ENCODE measurements at regions not wholly inside any gene's neighbourhood (a gene's known extent, or its start where the extent isn't known, plus 50 kb on each side); places are given as distances from the start of the nearest gene placed in this dataset.

GRCh38 chr3:184647405-184647936, 64.4 kb downstream of the MAGEF1 start:
- ChIA-PET CTCF (interaction anchor here (1.9 kb wide), 1 partner anchor 86 kb away, joined by 5 read pairs; the partner anchor contains the start of gene EPHB3), POLR2A (no interaction called here)
- H3K27me3 ChIP-seq (ENCODE audit: control insufficient read depth in 2 of 2, insufficient read depth in 2 of 2, low read length in 2 of 2), result no peaks in the 10 kb centered on the region
- no peaks in the 10 kb centered on the region for H3K36me3 ChIP-seq (ENCODE audit: control insufficient read depth in 2 of 2, extremely low read depth in 1 of 2, insufficient read depth in 2 of 2, low read length in 2 of 2)
- intact Hi-C loops (cut with micrococcal nuclease) (no loop called here), dilution Hi-C loops (cut with MboI; ENCODE audit: extremely low pct_ligation_motif_present, low sequenced_read_pairs) (no loop called here)
- DNase-seq (ENCODE audit: low read depth, low spot score) (no peak), FAIRE-seq (no peak)
- H3K4me3 ChIP-seq (replicated peaks in 1 of 3; ENCODE audit: insufficient read depth in 1 of 3, low read depth in 1 of 3, low read length in 3 of 3), result no peak overlapping the region
- no TSS peak for BruUV-seq (replicated peaks)
- no peaks in the 10 kb centered on the region for H3K4me1 ChIP-seq (ENCODE audit: control insufficient read depth, extremely low read depth, insufficient read depth, low read length)
- no peak overlapping the region for H3K27ac ChIP-seq (ENCODE audit: insufficient read depth, low read depth, low read length)
- H3K4me2 ChIP-seq (ENCODE audit: insufficient read depth, low read length), result no peak overlapping the region
- no peak overlapping the region for H3K9ac ChIP-seq (replicated peaks; ENCODE audit: extremely low read depth, insufficient read depth, low read length)
- no peak overlapping the region for H2AFZ ChIP-seq (ENCODE audit: low read depth, low read length)
- no peaks in the 10 kb centered on the region for H3K79me2 ChIP-seq (ENCODE audit: control insufficient read depth, insufficient read depth, low read length)
- no peaks in the 10 kb centered on the region for H4K20me1 ChIP-seq (replicated peaks; ENCODE audit: control insufficient read depth, extremely low read depth, insufficient read depth, low read length)
- H3K9me3 ChIP-seq (replicated peaks; ENCODE audit: control insufficient read depth, insufficient read depth, low read length), result no peaks in the 10 kb centered on the region
- H3K9me1 ChIP-seq (replicated peaks; ENCODE audit: control insufficient read depth, extremely low read depth, insufficient read depth, low read length), result no peaks in the 10 kb centered on the region
- TF ChIP-seq GATA2 (IDR thresholded peaks at IDR 0.05; ENCODE audit: insufficient read depth, insufficient read length, low read depth, low read length) (no peak), MAX (IDR thresholded peaks at IDR 0.05; ENCODE audit: insufficient read depth, insufficient read length) (no peak), MYC (IDR thresholded peaks at IDR 0.05; ENCODE audit: low read depth, low read length) (no peak), FOS (IDR thresholded peaks at IDR 0.05; ENCODE audit: borderline replicate concordance, insufficient read depth, low read length) (no peak)

- POLR2A ChIA-PET, result no interaction called here
- no peaks in the 10 kb centered on the region for H3K4me1 ChIP-seq (ENCODE audit: control insufficient read depth, extremely low read depth, insufficient read depth, low read length)
- H3K9me1 ChIP-seq (replicated peaks; ENCODE audit: control insufficient read depth, extremely low read depth, insufficient read depth, low read length), result no peaks in the 10 kb centered on the region
- CTCF ChIA-PET, result no interaction called here
- no peaks in the 10 kb centered on the region for H4K20me1 ChIP-seq (replicated peaks; ENCODE audit: control insufficient read depth, extremely low read depth, insufficient read depth, low read length)
- H3K4me3 ChIP-seq (replicated peaks in 1 of 3; ENCODE audit: insufficient read depth in 1 of 3, low read depth in 1 of 3, low read length in 3 of 3), result no peak overlapping the region
- no peaks in the 10 kb centered on the region for H3K79me2 ChIP-seq (ENCODE audit: control insufficient read depth, insufficient read depth, low read length)
- intact Hi-C loops (cut with micrococcal nuclease), result no loop called here
- no peaks in the 10 kb centered on the region for H3K27me3 ChIP-seq (ENCODE audit: control insufficient read depth in 2 of 2, insufficient read depth in 2 of 2, low read length in 2 of 2)
- DNase-seq (ENCODE audit: low read depth, low spot score) (no peak), FAIRE-seq (no peak)
- H3K27ac ChIP-seq (ENCODE audit: insufficient read depth, low read depth, low read length), result no peak overlapping the region
- H3K36me3 ChIP-seq (ENCODE audit: control insufficient read depth in 2 of 2, extremely low read depth in 1 of 2, insufficient read depth in 2 of 2, low read length in 2 of 2), result no peaks in the 10 kb centered on the region
- TF ChIP-seq, protein P1, sequence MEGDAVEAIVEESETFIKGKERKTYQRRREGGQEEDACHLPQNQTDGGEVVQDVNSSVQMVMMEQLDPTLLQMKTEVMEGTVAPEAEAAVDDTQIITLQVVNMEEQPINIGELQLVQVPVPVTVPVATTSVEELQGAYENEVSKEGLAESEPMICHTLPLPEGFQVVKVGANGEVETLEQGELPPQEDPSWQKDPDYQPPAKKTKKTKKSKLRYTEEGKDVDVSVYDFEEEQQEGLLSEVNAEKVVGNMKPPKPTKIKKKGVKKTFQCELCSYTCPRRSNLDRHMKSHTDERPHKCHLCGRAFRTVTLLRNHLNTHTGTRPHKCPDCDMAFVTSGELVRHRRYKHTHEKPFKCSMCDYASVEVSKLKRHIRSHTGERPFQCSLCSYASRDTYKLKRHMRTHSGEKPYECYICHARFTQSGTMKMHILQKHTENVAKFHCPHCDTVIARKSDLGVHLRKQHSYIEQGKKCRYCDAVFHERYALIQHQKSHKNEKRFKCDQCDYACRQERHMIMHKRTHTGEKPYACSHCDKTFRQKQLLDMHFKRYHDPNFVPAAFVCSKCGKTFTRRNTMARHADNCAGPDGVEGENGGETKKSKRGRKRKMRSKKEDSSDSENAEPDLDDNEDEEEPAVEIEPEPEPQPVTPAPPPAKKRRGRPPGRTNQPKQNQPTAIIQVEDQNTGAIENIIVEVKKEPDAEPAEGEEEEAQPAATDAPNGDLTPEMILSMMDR (IDR thresholded peaks at IDR 0.05; ENCODE audit: extremely low read depth in 1 of 2, insufficient read depth in 1 of 2, low read depth in 1 of 2, low read length in 2 of 2), result no peak
- no peak for TF ChIP-seq MAX (IDR thresholded peaks at IDR 0.05; ENCODE audit: insufficient read depth, insufficient read length)
- TF ChIP-seq GATA2 (IDR thresholded peaks at IDR 0.05; ENCODE audit: insufficient read depth, insufficient read length, low read depth, low read length), result no peak
- no peak for TF ChIP-seq POLR2A (IDR thresholded peaks at IDR 0.05; ENCODE audit: low read depth, low read length)
- TF ChIP-seq EZH2 (IDR thresholded peaks at IDR 0.05; ENCODE audit: borderline replicate concordance, low read depth, low read length, severe bottlenecking), result no peak
- no peak for TF ChIP-seq FOS (IDR thresholded peaks at IDR 0.05; ENCODE audit: borderline replicate concordance, insufficient read depth, low read length)
- no peak for TF ChIP-seq MYC (IDR thresholded peaks at IDR 0.05; ENCODE audit: low read depth, low read length)
- TF ChIP-seq JUN (IDR thresholded peaks at IDR 0.05; ENCODE audit: borderline replicate concordance, insufficient read depth, insufficient read length, low read depth), result no peak
- no peak for TF ChIP-seq POLR2AphosphoS5 (IDR thresholded peaks at IDR 0.05; ENCODE audit: insufficient read depth, low read depth, low read length)
- H3K9ac ChIP-seq (replicated peaks; ENCODE audit: extremely low read depth, insufficient read depth, low read length), result no peak overlapping the region
- no peaks in the 10 kb centered on the region for H3K9me3 ChIP-seq (replicated peaks; ENCODE audit: control insufficient read depth, insufficient read depth, low read length)
- H2AFZ ChIP-seq (ENCODE audit: low read depth, low read length), result no peak overlapping the region
- no peak overlapping the region for H3K4me2 ChIP-seq (ENCODE audit: insufficient read depth, low read length)
- dilution Hi-C loops (cut with MboI; ENCODE audit: extremely low pct_ligation_motif_present, low sequenced_read_pairs), result no loop called here
- BruUV-seq (replicated peaks), result no TSS peak
Measured at GRCh38 chr3:184645336-184645735, 66.5 kb downstream of the MAGEF1 start.
